ENCODE measurements at regions not wholly inside any gene's neighbourhood (a gene's known extent, or its start where the extent isn't known, plus 50 kb on each side); places are given as distances from the start of the nearest gene placed in this dataset.

- no peak for TF ChIP-seq POLR2AphosphoS5 (IDR thresholded peaks at IDR 0.05; ENCODE audit: borderline replicate concordance, low read depth, low read length)
- TF ChIP-seq EZH2 (IDR thresholded peaks at IDR 0.05) = no peak
- TF ChIP-seq FOXP2 (optimal IDR thresholded peaks at IDR 0.05; ENCODE audit: control extremely low read depth, extremely low read length, insufficient read depth) = no peak
Observed at GRCh38 chr6:137816688-137817618, 50.1 kb upstream of the TNFAIP3 start.
